ENCODE measurements at regions not wholly inside any gene's neighbourhood (a gene's known extent, or its start where the extent isn't known, plus 50 kb on each side); places are given as distances from the start of the nearest gene placed in this dataset.

DNA sequence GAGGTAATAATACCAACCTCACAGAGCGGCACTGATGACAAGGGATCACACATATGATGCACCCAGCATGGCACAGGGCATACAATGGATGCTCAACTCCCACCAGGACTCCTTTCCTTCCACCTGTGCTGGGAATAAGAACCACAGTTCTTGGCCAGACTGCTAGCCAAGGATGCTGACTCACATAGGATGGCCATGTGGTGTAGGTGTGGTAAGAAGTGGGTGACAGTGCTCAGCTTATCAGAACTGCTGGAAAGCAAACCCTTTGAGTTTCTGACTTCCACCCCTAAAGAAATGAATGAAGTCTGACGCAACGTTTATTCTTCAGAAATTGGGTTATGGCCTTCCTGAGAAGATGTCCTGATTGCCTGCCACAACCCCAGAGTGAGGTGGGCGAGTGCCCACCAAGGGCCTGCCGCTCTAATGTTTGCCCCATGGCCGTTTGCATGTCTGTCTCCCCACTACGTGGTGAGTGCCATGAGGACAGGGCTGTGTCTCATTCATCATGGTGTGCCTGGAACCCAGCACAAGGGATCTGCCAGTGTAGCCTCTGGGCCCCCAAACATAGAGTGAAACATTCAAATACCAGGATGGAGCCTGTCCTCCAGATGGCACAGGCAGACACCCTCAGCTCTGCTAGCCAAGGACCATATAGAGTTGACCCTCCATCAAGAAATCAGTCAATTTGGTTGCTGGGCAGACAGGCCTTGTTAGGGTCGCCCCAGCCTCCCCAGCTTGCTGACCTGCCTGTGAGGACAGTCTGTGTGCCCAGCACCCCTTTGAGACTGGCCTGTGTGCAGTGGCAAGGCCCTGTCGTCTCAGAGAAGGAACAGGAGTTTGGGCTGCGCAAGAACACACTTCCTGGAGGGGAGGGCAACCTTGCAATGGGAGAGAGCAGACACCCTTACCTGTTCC, 57.6 kb upstream of the SLCO2A1 start:
- no peaks in the 10 kb centered on the region for H3K27me3 Mint-ChIP-seq (ENCODE audit: low read depth)
- no peak overlapping the region for H3K27ac Mint-ChIP-seq (ENCODE audit: unreplicated experiment)
- TF ChIP-seq, protein P1, sequence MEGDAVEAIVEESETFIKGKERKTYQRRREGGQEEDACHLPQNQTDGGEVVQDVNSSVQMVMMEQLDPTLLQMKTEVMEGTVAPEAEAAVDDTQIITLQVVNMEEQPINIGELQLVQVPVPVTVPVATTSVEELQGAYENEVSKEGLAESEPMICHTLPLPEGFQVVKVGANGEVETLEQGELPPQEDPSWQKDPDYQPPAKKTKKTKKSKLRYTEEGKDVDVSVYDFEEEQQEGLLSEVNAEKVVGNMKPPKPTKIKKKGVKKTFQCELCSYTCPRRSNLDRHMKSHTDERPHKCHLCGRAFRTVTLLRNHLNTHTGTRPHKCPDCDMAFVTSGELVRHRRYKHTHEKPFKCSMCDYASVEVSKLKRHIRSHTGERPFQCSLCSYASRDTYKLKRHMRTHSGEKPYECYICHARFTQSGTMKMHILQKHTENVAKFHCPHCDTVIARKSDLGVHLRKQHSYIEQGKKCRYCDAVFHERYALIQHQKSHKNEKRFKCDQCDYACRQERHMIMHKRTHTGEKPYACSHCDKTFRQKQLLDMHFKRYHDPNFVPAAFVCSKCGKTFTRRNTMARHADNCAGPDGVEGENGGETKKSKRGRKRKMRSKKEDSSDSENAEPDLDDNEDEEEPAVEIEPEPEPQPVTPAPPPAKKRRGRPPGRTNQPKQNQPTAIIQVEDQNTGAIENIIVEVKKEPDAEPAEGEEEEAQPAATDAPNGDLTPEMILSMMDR (IDR thresholded peaks at IDR 0.05) = no peak
- DNase-seq (ENCODE audit: low spot score) = no peak
- no peak overlapping the region for H3K4me3 Mint-ChIP-seq (ENCODE audit: unreplicated experiment)
- peaks cover 11% of the 10 kb centered on the region for H3K9me3 Mint-ChIP-seq (ENCODE audit: low read depth)
- H3K4me1 Mint-ChIP-seq (ENCODE audit: low read depth) = no peaks in the 10 kb centered on the region
- peaks cover 1% of the 10 kb centered on the region for H3K36me3 Mint-ChIP-seq (ENCODE audit: low read depth)

DNA sequence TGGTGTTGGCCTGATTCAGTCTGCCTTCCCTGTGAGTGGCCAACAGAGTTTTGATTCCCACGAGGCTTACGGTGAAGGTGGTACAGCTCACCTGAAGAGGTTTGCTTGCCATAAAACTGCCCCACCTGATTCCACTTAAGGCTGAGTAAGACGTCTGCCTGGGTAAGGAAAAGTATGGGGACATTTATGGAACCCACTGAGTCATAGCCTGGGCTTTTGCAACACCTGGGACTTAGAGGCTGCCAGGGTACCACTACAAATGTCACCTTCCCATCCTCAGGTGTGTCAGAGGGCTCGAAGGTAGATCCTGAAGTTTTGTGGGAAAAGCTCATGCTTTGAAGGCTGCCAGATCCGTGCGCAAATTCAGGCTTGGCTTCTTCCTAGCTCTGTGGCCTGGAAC, 56.9 kb upstream of the SLCO2A1 start:
- Mint-ChIP-seq H3K36me3 (ENCODE audit: low read depth) (peaks cover 1% of the 10 kb centered on the region), H3K27me3 (ENCODE audit: low read depth) (no peaks in the 10 kb centered on the region), H3K4me3 (ENCODE audit: unreplicated experiment) (no peak overlapping the region), H3K9me3 (ENCODE audit: low read depth) (peaks cover 15% of the 10 kb centered on the region), H3K4me1 (ENCODE audit: low read depth) (no peaks in the 10 kb centered on the region), H3K27ac (ENCODE audit: unreplicated experiment) (no peak overlapping the region)
- no peak for DNase-seq (ENCODE audit: low spot score)
- TF ChIP-seq, protein P1 (IDR thresholded peaks at IDR 0.05) = no peak

DNA sequence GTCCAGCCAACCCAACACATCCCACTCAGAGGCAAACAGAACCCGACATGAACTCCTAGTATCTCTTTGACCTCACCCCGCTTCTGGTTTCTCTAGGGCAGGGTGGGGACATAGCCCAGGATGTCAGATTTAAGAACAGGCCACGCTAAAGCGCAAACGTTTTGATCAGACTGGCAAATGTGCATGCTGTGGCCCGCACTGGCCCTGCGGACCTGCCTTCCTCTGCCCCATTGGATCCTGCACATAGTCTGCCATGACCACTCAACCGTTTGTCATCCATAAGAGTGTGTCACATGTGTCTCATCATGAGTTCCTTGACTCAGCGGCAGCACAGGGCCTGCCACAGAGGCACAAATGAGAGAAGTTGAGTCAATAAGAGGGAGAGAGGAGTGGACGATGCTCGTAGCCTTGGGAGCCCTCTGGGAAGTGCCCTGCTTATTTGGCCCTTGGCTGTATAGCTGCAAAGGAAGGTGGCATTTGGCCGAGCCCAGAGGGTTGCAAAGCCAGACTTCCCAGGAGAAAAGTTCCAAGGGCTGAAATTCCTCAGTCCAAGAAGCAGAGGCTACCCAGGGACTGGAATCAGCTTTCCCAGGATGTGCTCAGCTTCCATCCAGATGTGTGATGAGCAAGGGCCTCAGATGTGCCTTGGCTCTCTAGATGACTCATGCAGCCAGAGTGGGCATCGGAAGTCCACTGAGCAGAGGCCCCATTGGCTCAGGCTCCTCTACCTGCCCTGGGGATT, 55.5 kb upstream of the SLCO2A1 start:
- Mint-ChIP-seq H3K4me3 (ENCODE audit: unreplicated experiment) (no peak overlapping the region), H3K36me3 (ENCODE audit: low read depth) (peaks cover 7% of the 10 kb centered on the region), H3K27me3 (ENCODE audit: low read depth) (no peaks in the 10 kb centered on the region), H3K9me3 (ENCODE audit: low read depth) (peaks cover 23% of the 10 kb centered on the region), H3K27ac (ENCODE audit: unreplicated experiment) (no peak overlapping the region), H3K4me1 (ENCODE audit: low read depth) (no peaks in the 10 kb centered on the region)
- no peak for DNase-seq (ENCODE audit: low spot score)
- TF ChIP-seq, protein P1 (IDR thresholded peaks at IDR 0.05) = no peak

DNA sequence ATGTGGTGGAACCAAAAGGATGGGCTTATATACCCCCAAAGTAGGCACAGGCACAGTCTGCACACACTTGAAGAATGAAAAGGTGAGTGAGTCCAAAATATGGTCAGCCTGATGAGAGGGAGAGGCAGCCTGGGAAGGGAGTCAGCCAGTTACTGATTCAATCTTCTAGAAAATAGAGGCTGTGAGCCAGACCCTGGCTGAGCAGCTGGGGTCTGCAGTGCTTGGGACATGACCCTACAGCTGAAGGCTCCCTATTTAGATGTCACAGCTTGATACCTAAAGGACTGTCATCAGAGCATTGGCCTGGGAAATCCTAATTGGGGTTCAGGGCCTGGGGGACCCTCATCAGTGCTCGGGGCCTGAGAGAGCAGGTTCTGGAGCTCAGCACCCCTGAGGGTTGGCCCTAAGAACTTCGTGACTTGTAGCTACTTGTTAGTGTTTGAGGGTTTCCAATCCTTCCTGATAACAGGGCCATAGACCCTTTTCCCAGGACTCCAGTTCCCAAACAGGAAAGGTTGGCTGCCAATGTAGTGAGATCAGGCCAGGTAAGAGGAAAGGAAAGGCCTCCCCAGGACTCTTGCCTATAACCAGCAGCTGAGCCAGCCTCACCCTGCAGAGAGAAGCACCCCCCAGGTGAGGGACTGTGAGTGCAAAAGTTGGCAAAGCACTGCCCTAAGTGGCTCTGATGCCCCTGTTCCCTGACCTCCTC, 54.7 kb upstream of the SLCO2A1 start:
- peaks cover 28% of the 10 kb centered on the region for H3K9me3 Mint-ChIP-seq (ENCODE audit: low read depth)
- no peaks in the 10 kb centered on the region for H3K27me3 Mint-ChIP-seq (ENCODE audit: low read depth)
- TF ChIP-seq, protein P1 (IDR thresholded peaks at IDR 0.05) = no peak
- H3K4me1 Mint-ChIP-seq (ENCODE audit: low read depth) = no peaks in the 10 kb centered on the region
- peaks cover 7% of the 10 kb centered on the region for H3K36me3 Mint-ChIP-seq (ENCODE audit: low read depth)
- no peak for DNase-seq (ENCODE audit: low spot score)
- no peak overlapping the region for H3K4me3 Mint-ChIP-seq (ENCODE audit: unreplicated experiment)
- H3K27ac Mint-ChIP-seq (ENCODE audit: unreplicated experiment) = no peak overlapping the region
